ENCODE measurements at regions not wholly inside any gene's neighbourhood (a gene's known extent, or its start where the extent isn't known, plus 50 kb on each side); places are given as distances from the start of the nearest gene placed in this dataset.
"Not testable (repeated sequence)": the region's sequence is repeated elsewhere in the genome, so short reads cannot be mapped to it uniquely, and the experiment has no call there.

- H3K27me3 ChIP-seq (replicated peaks; ENCODE audit: insufficient read depth, low read depth, low read length, poor library complexity); H3K4me1 ChIP-seq (ENCODE audit: insufficient read depth, low read length, poor library complexity, severe bottlenecking); H3K27ac ChIP-seq (ENCODE audit: low read depth, low read length, poor library complexity, severe bottlenecking); intact Hi-C loops (cut with micrococcal nuclease; ENCODE audit: unreplicated experiment); H3K4me3 ChIP-seq (ENCODE audit: low read depth, low read length, poor library complexity, severe bottlenecking); POLR2A ChIA-PET (ENCODE audit: low non-redundant PET); DNase-seq (ENCODE audit: low spot score); CTCF ChIA-PET; H3K36me3 ChIP-seq (ENCODE audit: insufficient read depth, low read length, poor library complexity, severe bottlenecking); BruUV-seq (replicated peaks); H3K9me3 ChIP-seq (ENCODE audit: low read depth, low read length, poor library complexity, severe bottlenecking): not testable (repeated sequence)
Measured at GRCh38 chr2:91590381-91590780, 2898.9 kb downstream of the RPIA start.

- H3K36me3 ChIP-seq (ENCODE audit: insufficient read depth, low read length, poor library complexity, severe bottlenecking); H3K9me3 ChIP-seq (ENCODE audit: low read depth, low read length, poor library complexity, severe bottlenecking); H3K27me3 ChIP-seq (replicated peaks; ENCODE audit: insufficient read depth, low read depth, low read length, poor library complexity); CTCF ChIA-PET; H3K4me1 ChIP-seq (ENCODE audit: insufficient read depth, low read length, poor library complexity, severe bottlenecking); DNase-seq (ENCODE audit: low spot score); intact Hi-C loops (cut with micrococcal nuclease; ENCODE audit: unreplicated experiment); H3K27ac ChIP-seq (ENCODE audit: low read depth, low read length, poor library complexity, severe bottlenecking); POLR2A ChIA-PET (ENCODE audit: low non-redundant PET); H3K4me3 ChIP-seq (ENCODE audit: low read depth, low read length, poor library complexity, severe bottlenecking); BruUV-seq (replicated peaks): not testable (repeated sequence)
Measured at GRCh38 chr2:91591066-91591465, 2899.6 kb downstream of the RPIA start.

- H3K36me3 ChIP-seq (ENCODE audit: insufficient read depth, low read length, poor library complexity, severe bottlenecking); CTCF ChIA-PET; DNase-seq (ENCODE audit: low spot score); H3K27ac ChIP-seq (ENCODE audit: low read depth, low read length, poor library complexity, severe bottlenecking); POLR2A ChIA-PET (ENCODE audit: low non-redundant PET); BruUV-seq (replicated peaks); intact Hi-C loops (cut with micrococcal nuclease; ENCODE audit: unreplicated experiment); H3K27me3 ChIP-seq (replicated peaks; ENCODE audit: insufficient read depth, low read depth, low read length, poor library complexity); H3K9me3 ChIP-seq (ENCODE audit: low read depth, low read length, poor library complexity, severe bottlenecking); H3K4me1 ChIP-seq (ENCODE audit: insufficient read depth, low read length, poor library complexity, severe bottlenecking); H3K4me3 ChIP-seq (ENCODE audit: low read depth, low read length, poor library complexity, severe bottlenecking): not testable (repeated sequence)
Measured at GRCh38 chr2:91597436-91597835, 2906.0 kb downstream of the RPIA start.

GRCh38 chr2:91598519-91598918 is 2907.0 kb downstream of the RPIA start:
- H3K4me3 ChIP-seq (ENCODE audit: low read depth, low read length, poor library complexity, severe bottlenecking); H3K36me3 ChIP-seq (ENCODE audit: insufficient read depth, low read length, poor library complexity, severe bottlenecking); CTCF ChIA-PET; BruUV-seq (replicated peaks); H3K4me1 ChIP-seq (ENCODE audit: insufficient read depth, low read length, poor library complexity, severe bottlenecking); H3K9me3 ChIP-seq (ENCODE audit: low read depth, low read length, poor library complexity, severe bottlenecking); intact Hi-C loops (cut with micrococcal nuclease; ENCODE audit: unreplicated experiment); DNase-seq (ENCODE audit: low spot score); H3K27ac ChIP-seq (ENCODE audit: low read depth, low read length, poor library complexity, severe bottlenecking); H3K27me3 ChIP-seq (replicated peaks; ENCODE audit: insufficient read depth, low read depth, low read length, poor library complexity); POLR2A ChIA-PET (ENCODE audit: low non-redundant PET): not testable (repeated sequence)

GRCh38 chr2:91599000-91599399 is 2907.5 kb downstream of the RPIA start:
- POLR2A ChIA-PET (ENCODE audit: low non-redundant PET); H3K36me3 ChIP-seq (ENCODE audit: insufficient read depth, low read length, poor library complexity, severe bottlenecking); H3K4me3 ChIP-seq (ENCODE audit: low read depth, low read length, poor library complexity, severe bottlenecking); H3K27ac ChIP-seq (ENCODE audit: low read depth, low read length, poor library complexity, severe bottlenecking); H3K27me3 ChIP-seq (replicated peaks; ENCODE audit: insufficient read depth, low read depth, low read length, poor library complexity); H3K4me1 ChIP-seq (ENCODE audit: insufficient read depth, low read length, poor library complexity, severe bottlenecking); DNase-seq (ENCODE audit: low spot score); CTCF ChIA-PET; H3K9me3 ChIP-seq (ENCODE audit: low read depth, low read length, poor library complexity, severe bottlenecking); BruUV-seq (replicated peaks); intact Hi-C loops (cut with micrococcal nuclease; ENCODE audit: unreplicated experiment): not testable (repeated sequence)

GRCh38 chr2:91602860-91603259 is 2911.4 kb downstream of the RPIA start:
- H3K9me3 ChIP-seq (ENCODE audit: low read depth, low read length, poor library complexity, severe bottlenecking); intact Hi-C loops (cut with micrococcal nuclease; ENCODE audit: unreplicated experiment); BruUV-seq (replicated peaks); DNase-seq (ENCODE audit: low spot score); H3K27ac ChIP-seq (ENCODE audit: low read depth, low read length, poor library complexity, severe bottlenecking); H3K27me3 ChIP-seq (replicated peaks; ENCODE audit: insufficient read depth, low read depth, low read length, poor library complexity); H3K4me1 ChIP-seq (ENCODE audit: insufficient read depth, low read length, poor library complexity, severe bottlenecking); POLR2A ChIA-PET (ENCODE audit: low non-redundant PET); CTCF ChIA-PET; H3K4me3 ChIP-seq (ENCODE audit: low read depth, low read length, poor library complexity, severe bottlenecking); H3K36me3 ChIP-seq (ENCODE audit: insufficient read depth, low read length, poor library complexity, severe bottlenecking): not testable (repeated sequence)

GRCh38 chr2:91603996-91604395 is 2912.5 kb downstream of the RPIA start:
- H3K27me3 ChIP-seq (replicated peaks; ENCODE audit: insufficient read depth, low read depth, low read length, poor library complexity); CTCF ChIA-PET; intact Hi-C loops (cut with micrococcal nuclease; ENCODE audit: unreplicated experiment); H3K4me3 ChIP-seq (ENCODE audit: low read depth, low read length, poor library complexity, severe bottlenecking); H3K36me3 ChIP-seq (ENCODE audit: insufficient read depth, low read length, poor library complexity, severe bottlenecking); H3K9me3 ChIP-seq (ENCODE audit: low read depth, low read length, poor library complexity, severe bottlenecking); H3K27ac ChIP-seq (ENCODE audit: low read depth, low read length, poor library complexity, severe bottlenecking); H3K4me1 ChIP-seq (ENCODE audit: insufficient read depth, low read length, poor library complexity, severe bottlenecking); BruUV-seq (replicated peaks); DNase-seq (ENCODE audit: low spot score); POLR2A ChIA-PET (ENCODE audit: low non-redundant PET): not testable (repeated sequence)

- H3K9me3 ChIP-seq (ENCODE audit: low read depth, low read length, poor library complexity, severe bottlenecking); H3K36me3 ChIP-seq (ENCODE audit: insufficient read depth, low read length, poor library complexity, severe bottlenecking); H3K27ac ChIP-seq (ENCODE audit: low read depth, low read length, poor library complexity, severe bottlenecking); BruUV-seq (replicated peaks); POLR2A ChIA-PET (ENCODE audit: low non-redundant PET); H3K4me3 ChIP-seq (ENCODE audit: low read depth, low read length, poor library complexity, severe bottlenecking); H3K27me3 ChIP-seq (replicated peaks; ENCODE audit: insufficient read depth, low read depth, low read length, poor library complexity); intact Hi-C loops (cut with micrococcal nuclease; ENCODE audit: unreplicated experiment); CTCF ChIA-PET; H3K4me1 ChIP-seq (ENCODE audit: insufficient read depth, low read length, poor library complexity, severe bottlenecking); DNase-seq (ENCODE audit: low spot score): not testable (repeated sequence)
Measured at GRCh38 chr2:91604629-91605028, 2913.2 kb downstream of the RPIA start.
